ENCODE measurements at regions not wholly inside any gene's neighbourhood (a gene's known extent, or its start where the extent isn't known, plus 50 kb on each side); places are given as distances from the start of the nearest gene placed in this dataset.

DNA sequence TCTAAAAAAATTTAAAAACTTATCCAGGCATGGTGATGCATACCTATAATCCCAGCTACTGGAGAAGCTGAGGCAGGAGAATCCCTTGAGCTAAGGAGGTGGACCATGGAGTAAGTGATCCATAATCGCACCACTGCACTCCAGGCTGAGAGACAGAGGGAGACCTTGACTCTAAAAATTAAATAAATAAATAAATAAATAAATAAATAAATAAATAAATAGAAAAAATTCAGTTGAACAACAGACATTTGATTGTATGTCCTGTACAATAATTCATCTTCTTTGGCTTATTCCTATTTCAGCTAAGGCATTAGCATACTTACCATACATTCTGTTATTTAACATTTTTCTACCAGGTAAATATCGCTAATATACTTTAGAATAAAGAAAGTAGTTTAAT, 726.1 kb upstream of the GALNTL6 start:
- TF ChIP-seq POLR2A (IDR thresholded peaks at IDR 0.05; ENCODE audit: low read depth, low read length) (no peak), POLR2AphosphoS5 (IDR thresholded peaks at IDR 0.05; ENCODE audit: low read depth, low read length) (no peak), TAF1 (IDR thresholded peaks at IDR 0.05; ENCODE audit: low read depth, low read length) (no peak), SPI1 (IDR thresholded peaks at IDR 0.05; ENCODE audit: low read depth, low read length) (no peak), PAX5 (IDR thresholded peaks at IDR 0.05; ENCODE audit: insufficient read depth, low read length, severe bottlenecking) (no peak), POU2F2 (IDR thresholded peaks at IDR 0.05; ENCODE audit: low read depth, low read length) (no peak)

Measured in GM12891 (cell line).